ENCODE measurements at regions not wholly inside any gene's neighbourhood (a gene's known extent, or its start where the extent isn't known, plus 50 kb on each side); places are given as distances from the start of the nearest gene placed in this dataset.

GRCh38 chr3:68448510-68449383, 483.6 kb downstream of the TAFA4 start:
- no peak overlapping the region for H2AFZ ChIP-seq (ENCODE audit: low read depth, low read length)
- no peaks in the 10 kb centered on the region for H4K20me1 ChIP-seq (ENCODE audit: insufficient read depth, low read length)
- H3K36me3 ChIP-seq (ENCODE audit: insufficient read depth, low read length): no peaks in the 10 kb centered on the region
- H3K4me1 ChIP-seq (ENCODE audit: insufficient read depth, low read length): no peaks in the 10 kb centered on the region
- H3K9me3 ChIP-seq (ENCODE audit: insufficient read depth, low read length, severe bottlenecking): no peaks in the 10 kb centered on the region
- H3K9ac ChIP-seq (ENCODE audit: low read depth, low read length): no peak overlapping the region
- no peak overlapping the region for H3K4me3 ChIP-seq (ENCODE audit: low read depth in 1 of 2, low read length in 2 of 2)
- DNase-seq: no peak
- no peak overlapping the region for H3K4me2 ChIP-seq (ENCODE audit: insufficient read depth, low read length)
- H3K27ac ChIP-seq (ENCODE audit: low read length): no peak overlapping the region
- no peak for ATAC-seq (ENCODE audit: insufficient read depth, low read depth)
- TF ChIP-seq EZH2 (IDR thresholded peaks at IDR 0.05; ENCODE audit: borderline replicate concordance, low read depth, low read length, severe bottlenecking): no peak
- no peak for TF ChIP-seq CTCF (IDR thresholded peaks at IDR 0.05; ENCODE audit: borderline replicate concordance, extremely low read depth, low read length, poor library complexity, severe bottlenecking)
- H3K79me2 ChIP-seq (ENCODE audit: insufficient read depth, low read length): no peaks in the 10 kb centered on the region
- no peaks in the 10 kb centered on the region for H3K27me3 ChIP-seq (ENCODE audit: insufficient read depth, low read length, poor library complexity)

DNA sequence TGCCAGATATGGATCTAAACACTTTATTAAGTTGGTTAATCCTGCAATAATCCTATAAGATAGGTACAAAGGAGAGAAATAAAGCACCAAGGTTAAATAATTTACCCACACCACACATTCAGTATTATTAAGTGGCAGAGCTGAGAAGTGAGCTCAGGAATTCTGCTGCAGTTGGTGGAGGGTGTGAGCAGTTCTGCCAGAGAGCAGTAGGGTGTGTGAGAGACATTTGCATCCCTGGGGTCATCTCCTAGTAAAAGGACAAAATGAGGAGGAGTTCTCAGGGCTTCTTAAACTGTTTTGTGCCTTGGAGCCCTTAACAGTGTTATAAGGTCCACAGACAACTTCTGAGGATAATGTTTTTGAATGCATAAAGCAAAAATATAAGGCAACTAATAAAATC, 484.5 kb downstream of the TAFA4 start:
- Histone ChIP-seq H3K9ac (ENCODE audit: low read depth, low read length) (no peak overlapping the region), H3K36me3 (ENCODE audit: insufficient read depth, low read length) (no peaks in the 10 kb centered on the region), H3K9me3 (ENCODE audit: insufficient read depth, low read length, severe bottlenecking) (no peaks in the 10 kb centered on the region), H3K4me2 (ENCODE audit: insufficient read depth, low read length) (no peak overlapping the region), H3K4me3 (ENCODE audit: low read depth in 1 of 2, low read length in 2 of 2) (no peak overlapping the region), H3K79me2 (ENCODE audit: insufficient read depth, low read length) (no peaks in the 10 kb centered on the region), H3K27ac (ENCODE audit: low read length) (no peak overlapping the region), H4K20me1 (ENCODE audit: insufficient read depth, low read length) (no peaks in the 10 kb centered on the region), H3K4me1 (ENCODE audit: insufficient read depth, low read length) (no peaks in the 10 kb centered on the region), H3K27me3 (ENCODE audit: insufficient read depth, low read length, poor library complexity) (no peaks in the 10 kb centered on the region), H2AFZ (ENCODE audit: low read depth, low read length) (no peak overlapping the region)
- ATAC-seq (ENCODE audit: insufficient read depth, low read depth) (no peak), DNase-seq (no peak)
- TF ChIP-seq EZH2 (IDR thresholded peaks at IDR 0.05; ENCODE audit: borderline replicate concordance, low read depth, low read length, severe bottlenecking) (no peak), CTCF (IDR thresholded peaks at IDR 0.05; ENCODE audit: borderline replicate concordance, extremely low read depth, low read length, poor library complexity, severe bottlenecking) (no peak)

GRCh38 chr3:68441054-68441453, 491.3 kb downstream of the TAFA4 start:
- Histone ChIP-seq H4K20me1 (ENCODE audit: insufficient read depth, low read length) (no peaks in the 10 kb centered on the region), H3K4me2 (ENCODE audit: insufficient read depth, low read length) (no peak overlapping the region), H3K9ac (ENCODE audit: low read depth, low read length) (no peak overlapping the region), H3K4me3 (ENCODE audit: low read depth in 1 of 2, low read length in 2 of 2) (no peak overlapping the region), H3K9me3 (ENCODE audit: insufficient read depth, low read length, severe bottlenecking) (no peaks in the 10 kb centered on the region), H3K27ac (ENCODE audit: low read length) (no peak overlapping the region), H3K36me3 (ENCODE audit: insufficient read depth, low read length) (no peaks in the 10 kb centered on the region), H2AFZ (ENCODE audit: low read depth, low read length) (no peak overlapping the region), H3K4me1 (ENCODE audit: insufficient read depth, low read length) (no peaks in the 10 kb centered on the region), H3K79me2 (ENCODE audit: insufficient read depth, low read length) (no peaks in the 10 kb centered on the region), H3K27me3 (ENCODE audit: insufficient read depth, low read length, poor library complexity) (no peaks in the 10 kb centered on the region)
- ATAC-seq (ENCODE audit: insufficient read depth, low read depth): no peak
- TF ChIP-seq EZH2 (IDR thresholded peaks at IDR 0.05; ENCODE audit: borderline replicate concordance, low read depth, low read length, severe bottlenecking) (no peak), CTCF (IDR thresholded peaks at IDR 0.05; ENCODE audit: borderline replicate concordance, extremely low read depth, low read length, poor library complexity, severe bottlenecking) (no peak)
- DNase-seq: no peak

Data from DND-41 (cell line).